ENCODE measurements at regions not wholly inside any gene's neighbourhood (a gene's known extent, or its start where the extent isn't known, plus 50 kb on each side); places are given as distances from the start of the nearest gene placed in this dataset.

- DNase-seq (ENCODE audit: low read depth), result no peak
- no peak overlapping the region for H3K4me3 ChIP-seq (ENCODE audit: low read depth, low read length)
These were observed 435.4 kb downstream of the GPAM start for GRCh38 chr10:111748184-111748583.

GRCh38 chr10:111750165-111750849 is 433.3 kb downstream of the GPAM start:
- no peak overlapping the region for H3K4me3 ChIP-seq (ENCODE audit: low read depth, low read length)
- DNase-seq (ENCODE audit: low read depth), result no peak

DNA sequence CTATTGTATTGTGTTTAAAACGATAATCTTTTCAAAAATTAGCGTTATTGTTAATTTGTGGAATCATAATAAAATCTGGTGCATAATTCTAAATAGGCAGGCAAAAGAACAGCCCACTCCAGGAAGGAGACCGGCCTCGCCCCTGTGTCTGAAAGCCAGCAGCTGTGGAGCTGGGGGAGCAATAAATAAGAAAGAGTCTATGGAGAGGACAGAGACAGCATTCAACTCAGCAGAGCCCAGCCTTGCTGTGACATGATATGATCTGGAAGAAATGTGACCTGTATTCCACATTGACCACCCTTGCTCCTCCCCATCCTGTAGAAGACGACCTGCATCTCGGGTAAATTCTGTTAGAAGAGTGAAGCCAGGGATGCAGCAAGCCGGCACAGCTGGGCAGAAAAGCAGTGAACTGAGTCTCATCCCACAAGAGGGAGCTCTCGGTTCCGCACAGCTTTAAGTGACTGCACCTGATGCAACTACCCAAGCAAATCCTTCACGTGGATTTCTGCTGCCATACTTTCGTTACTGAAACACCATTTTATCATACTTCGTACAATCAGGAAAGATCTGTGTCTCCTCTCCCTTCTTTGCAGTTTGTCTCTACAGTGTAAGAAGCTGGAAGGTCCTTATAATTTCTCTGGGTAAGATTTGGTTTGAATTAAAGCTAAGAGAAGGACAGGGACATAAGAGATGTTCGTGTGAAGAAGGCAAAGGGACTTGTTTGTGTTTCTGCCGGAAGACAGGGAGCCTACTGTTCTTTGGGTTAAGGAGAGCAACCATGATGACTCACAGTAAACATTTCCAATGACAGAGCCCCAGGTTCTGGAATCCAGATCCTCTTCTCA is 427.1 kb downstream of the GPAM start:
- no peak overlapping the region for H3K4me3 ChIP-seq (ENCODE audit: low read depth, low read length)
- DNase-seq (ENCODE audit: low read depth), result peak; percentile 4

DNA sequence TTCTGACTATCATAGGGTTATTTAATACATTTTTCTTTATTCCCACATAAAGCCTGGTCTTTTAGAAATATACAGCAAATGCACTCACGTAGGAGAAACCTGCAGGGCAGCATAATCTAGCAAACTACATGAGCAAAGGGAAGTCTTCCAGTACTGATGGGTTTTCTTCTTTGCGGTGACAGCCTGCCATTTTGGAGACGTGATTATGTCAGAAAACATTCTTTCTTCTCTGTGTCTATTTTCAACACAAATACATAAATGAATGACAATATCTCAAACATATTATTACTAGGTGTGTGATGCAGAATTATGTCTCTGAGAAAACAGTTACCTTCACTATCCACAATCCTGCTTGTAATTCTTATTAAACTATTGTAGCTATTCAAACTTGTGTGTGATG is 425.0 kb downstream of the GPAM start:
- no peak for DNase-seq (ENCODE audit: low read depth)
- H3K4me3 ChIP-seq (ENCODE audit: low read depth, low read length), result no peak overlapping the region

DNA sequence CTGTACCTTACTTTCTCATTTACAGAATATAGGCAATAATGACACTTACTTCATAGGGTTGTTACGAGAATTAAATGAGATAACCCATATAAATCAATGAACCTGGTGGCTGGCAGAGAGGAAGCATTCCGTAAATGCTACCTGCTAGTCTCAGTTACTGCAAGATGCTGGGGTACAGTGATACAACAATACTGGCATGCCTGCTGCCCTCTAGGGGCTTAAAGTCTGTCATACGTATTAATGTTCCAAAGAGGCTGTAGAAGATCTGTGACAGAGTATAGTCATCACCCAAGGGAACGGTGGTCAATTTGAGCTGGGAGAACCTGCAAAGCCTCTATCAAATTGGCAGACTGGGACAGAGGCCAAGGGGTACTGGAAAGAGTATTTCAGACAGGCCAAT is 421.5 kb downstream of the GPAM start:
- H3K4me3 ChIP-seq (ENCODE audit: low read depth, low read length), result no peak overlapping the region
- no peak for DNase-seq (ENCODE audit: low read depth)

DNA sequence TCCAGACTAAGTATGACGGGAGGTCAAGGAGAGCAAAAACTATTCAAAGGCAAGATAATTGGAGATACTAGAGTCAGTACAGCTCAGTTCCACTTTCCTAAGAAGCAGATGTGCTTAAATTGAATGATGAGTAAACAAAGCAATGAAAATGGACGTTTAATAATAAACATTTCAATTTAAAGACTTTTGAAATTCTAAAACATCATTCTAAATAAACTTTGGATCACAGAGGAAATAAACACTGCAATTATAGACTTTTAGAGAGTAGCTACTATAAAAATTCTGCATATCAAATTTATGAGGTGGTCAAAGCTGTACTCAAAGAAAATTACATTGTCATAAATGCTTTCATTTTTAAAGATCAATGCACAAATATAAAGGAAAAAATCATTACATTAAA is 418.3 kb downstream of the GPAM start:
- DNase-seq (ENCODE audit: low read depth), result no peak
- H3K4me3 ChIP-seq (ENCODE audit: low read depth, low read length), result no peak overlapping the region

- DNase-seq (ENCODE audit: low read depth), result no peak
- H3K4me3 ChIP-seq (ENCODE audit: low read depth, low read length), result no peak overlapping the region
These were observed 417.1 kb downstream of the GPAM start for GRCh38 chr10:111766464-111766863.

- no peak for DNase-seq (ENCODE audit: low read depth)
- no peak overlapping the region for H3K4me3 ChIP-seq (ENCODE audit: low read depth, low read length)
These were observed 415.9 kb downstream of the GPAM start for GRCh38 chr10:111767661-111768060.

GRCh38 chr10:111773950-111774349 is 409.6 kb downstream of the GPAM start:
- DNase-seq (ENCODE audit: low read depth), result no peak
- H3K4me3 ChIP-seq (ENCODE audit: low read depth, low read length), result no peak overlapping the region

DNA sequence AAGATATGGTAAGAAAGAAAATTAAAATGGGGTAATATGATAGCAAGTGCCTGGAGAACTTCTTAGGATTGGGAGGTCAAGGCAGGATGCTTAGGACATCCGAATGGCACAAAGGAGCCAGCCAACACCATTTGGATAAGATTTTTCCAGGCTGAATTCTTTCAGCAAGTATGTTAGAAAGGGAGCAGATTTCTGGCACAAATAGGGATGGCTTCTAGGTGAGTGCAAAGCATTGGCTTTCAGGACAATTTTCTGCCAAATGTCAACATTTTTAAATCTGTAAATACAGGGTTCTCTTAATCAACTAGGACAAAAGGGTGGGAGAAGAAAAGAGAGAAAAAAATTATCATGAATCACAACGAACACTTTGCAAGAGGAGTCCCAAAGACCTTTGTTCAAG is 409.1 kb downstream of the GPAM start:
- no peak for DNase-seq (ENCODE audit: low read depth)
- no peak overlapping the region for H3K4me3 ChIP-seq (ENCODE audit: low read depth, low read length)

GRCh38 chr10:111784436-111784835 is 399.1 kb downstream of the GPAM start:
- no peak overlapping the region for H3K4me3 ChIP-seq (ENCODE audit: low read depth, low read length)
- no peak for DNase-seq (ENCODE audit: low read depth)

DNA sequence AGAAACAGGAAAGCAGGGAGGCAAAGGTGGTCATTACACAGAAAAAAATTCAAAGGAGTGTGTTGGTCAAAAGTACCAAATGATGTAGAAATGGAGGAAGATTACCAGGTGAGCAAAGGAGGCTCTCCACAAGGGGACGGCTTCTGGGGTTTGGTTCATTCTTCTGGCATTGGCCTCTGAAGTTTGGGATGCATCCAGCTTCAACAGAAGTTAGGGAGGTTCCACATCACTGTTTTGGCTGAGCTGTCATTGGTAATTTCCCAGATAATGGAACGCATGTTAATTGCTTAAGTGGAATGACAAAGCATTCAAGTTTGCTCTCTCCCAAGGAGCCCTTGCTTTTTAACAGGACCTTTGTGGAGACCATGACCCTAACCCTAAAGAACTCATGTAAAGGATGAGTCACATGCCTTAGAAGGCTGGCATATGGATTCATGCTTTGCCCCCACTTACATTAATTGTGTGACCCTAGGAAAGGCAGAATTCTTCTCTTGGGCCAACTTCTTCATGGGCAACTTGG is 398.6 kb downstream of the GPAM start:
- H3K4me3 ChIP-seq (ENCODE audit: low read depth, low read length), result no peak overlapping the region
- no peak for DNase-seq (ENCODE audit: low read depth)

GRCh38 chr10:111785921-111786320 is 397.6 kb downstream of the GPAM start:
- H3K4me3 ChIP-seq (ENCODE audit: low read depth, low read length), result no peak overlapping the region
- no peak for DNase-seq (ENCODE audit: low read depth)

DNA sequence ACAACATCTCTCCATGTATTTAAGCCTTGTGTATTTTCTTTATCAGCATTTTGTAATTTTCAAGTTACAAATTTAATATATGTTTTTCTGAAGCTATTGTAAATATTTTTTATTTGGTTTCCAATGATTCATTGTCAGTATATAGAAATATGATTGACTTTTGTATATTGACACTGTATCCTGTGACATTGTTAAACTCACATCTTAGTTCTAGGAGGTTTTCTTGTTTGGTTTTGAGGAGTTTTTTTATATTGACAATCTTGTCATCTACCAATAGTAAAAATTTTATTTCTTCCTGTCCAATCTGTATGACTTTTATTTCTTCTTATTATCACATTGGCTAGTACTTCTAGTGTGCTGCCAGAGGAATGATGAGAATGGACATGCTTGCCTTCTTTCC is 393.7 kb downstream of the GPAM start:
- no peak overlapping the region for H3K4me3 ChIP-seq (ENCODE audit: low read depth, low read length)
- DNase-seq (ENCODE audit: low read depth), result no peak

DNA sequence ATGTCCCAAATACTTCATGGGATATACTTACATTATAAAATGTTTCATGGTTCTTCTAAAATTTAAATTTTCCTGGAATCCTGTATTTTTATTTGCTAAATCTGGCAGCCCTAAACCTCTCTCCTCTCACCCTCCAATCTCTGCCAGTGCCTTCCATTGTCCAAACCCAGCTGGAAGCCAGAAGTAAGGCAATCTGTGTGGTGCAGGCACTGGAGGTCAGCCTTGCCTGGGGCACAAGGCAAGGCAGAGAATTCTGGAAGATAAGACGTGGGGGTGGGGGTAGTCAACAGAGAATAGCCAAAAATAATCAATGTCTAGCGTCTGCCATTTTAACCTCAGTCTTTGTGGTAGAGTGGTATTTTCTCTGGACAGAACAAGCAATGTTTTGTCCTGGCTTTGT is 381.7 kb downstream of the GPAM start:
- DNase-seq (ENCODE audit: low read depth), result no peak
- H3K4me3 ChIP-seq (ENCODE audit: low read depth, low read length), result no peak overlapping the region

GRCh38 chr10:111804781-111805180 is 378.8 kb downstream of the GPAM start:
- DNase-seq (ENCODE audit: low read depth), result no peak
- H3K4me3 ChIP-seq (ENCODE audit: low read depth, low read length), result no peak overlapping the region

- H3K4me3 ChIP-seq (ENCODE audit: low read depth, low read length), result no peak overlapping the region
- no peak for DNase-seq (ENCODE audit: low read depth)
These were observed 372.0 kb downstream of the GPAM start for GRCh38 chr10:111811517-111811916.

DNA sequence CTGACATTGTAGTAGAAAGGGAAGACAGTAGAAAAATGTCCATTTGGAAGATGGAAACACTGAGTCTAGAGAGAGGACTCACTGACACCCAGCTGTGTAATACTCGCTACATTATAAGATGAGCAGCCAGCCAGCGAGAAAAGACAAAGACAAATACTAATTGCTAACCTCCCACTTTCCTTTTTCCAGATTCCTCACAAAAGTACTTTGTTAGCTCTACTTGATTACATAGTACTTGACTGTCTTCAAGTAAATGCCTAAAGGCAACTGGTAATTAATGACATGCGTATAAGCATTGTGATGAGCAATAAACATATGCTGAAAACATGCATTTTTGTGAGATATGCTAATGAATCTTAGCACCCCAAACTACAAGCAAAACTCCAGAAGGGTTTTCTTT is 363.1 kb downstream of the GPAM start:
- no peak for DNase-seq (ENCODE audit: low read depth)
- H3K4me3 ChIP-seq (ENCODE audit: low read depth, low read length), result no peak overlapping the region

GRCh38 chr10:111821871-111822270 is 361.7 kb downstream of the GPAM start:
- DNase-seq (ENCODE audit: low read depth), result no peak
- H3K4me3 ChIP-seq (ENCODE audit: low read depth, low read length), result no peak overlapping the region

DNA sequence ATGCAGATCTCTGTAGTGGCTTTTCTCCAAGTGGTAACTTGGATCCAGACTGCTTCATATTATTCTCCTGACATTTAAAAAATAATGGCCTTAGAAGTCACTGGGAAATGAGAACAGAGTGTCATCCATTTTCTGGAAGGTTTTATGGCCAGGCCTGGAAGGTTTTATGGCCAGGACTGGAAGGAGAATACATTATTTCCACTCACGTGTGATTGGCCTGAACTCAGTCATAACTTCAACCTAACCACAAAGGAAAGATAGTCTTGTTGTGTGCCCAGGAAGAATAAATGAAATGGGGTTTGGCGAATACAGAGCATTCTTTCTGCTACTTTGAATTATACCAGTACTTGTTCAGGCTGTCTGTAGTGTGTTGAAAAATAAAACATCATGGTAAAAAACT is 360.9 kb downstream of the GPAM start:
- DNase-seq (ENCODE audit: low read depth), result no peak
- H3K4me3 ChIP-seq (ENCODE audit: low read depth, low read length), result no peak overlapping the region

DNA sequence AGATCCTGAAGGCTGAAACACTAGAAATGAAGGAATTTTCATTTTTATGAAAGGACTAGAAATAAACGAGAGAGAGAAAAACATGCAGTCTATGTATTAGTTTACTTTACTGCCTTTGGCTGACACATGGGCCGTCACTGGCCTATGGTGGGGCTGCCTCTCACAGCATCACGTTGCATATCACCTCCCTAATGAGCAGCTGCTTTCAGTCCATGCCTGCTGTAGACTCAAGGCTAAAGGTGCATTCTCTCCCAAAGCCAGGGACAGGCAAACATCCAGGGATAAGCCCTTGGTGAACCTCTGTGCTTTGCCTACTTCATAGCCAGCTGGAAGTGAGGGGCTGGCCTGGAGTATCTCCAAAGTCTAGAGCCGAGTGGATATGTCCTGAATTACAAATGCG is 359.4 kb downstream of the GPAM start:
- DNase-seq (ENCODE audit: low read depth), result no peak
- no peak overlapping the region for H3K4me3 ChIP-seq (ENCODE audit: low read depth, low read length)
